Stomach (tissue), 8 donors: ENCODE measurements at regions not wholly inside any gene's neighbourhood (a gene's known extent, or its start where the extent isn't known, plus 50 kb on each side); places are given as distances from the start of the nearest gene placed in this dataset.

Experiments
- DNase-seq, 2 donors: peaks; one replicate each; pipeline versions ENCODE4 v3.0.0 to v3.0.0-alpha.2; 2013 to 2019
- H3K27ac ChIP-seq, 5 donors: fragments of 200-600 bp in 4 of 5; sonication (generic) in 4 of 5; one replicate each; pipeline ENCODE4 v1.5.1; 2013 to 2019; ENCODE audit warnings: mild to moderate bottlenecking in 1 of 5, moderate library complexity in 1 of 5
- H3K27me3 ChIP-seq, 3 donors: fragments of 200-600 bp; sonication (generic); one replicate each; pipeline ENCODE4 v1.5.1; 2017 to 2019; ENCODE audit warnings: mixed run types in 1 of 3
- H3K36me3 ChIP-seq, 4 donors: fragments of 200-600 bp; sonication (generic); 1 replicate in 3 of 4; 2 replicates in 1 of 4; pipeline ENCODE4 v1.5.1; 2016 to 2019
- H3K4me1 ChIP-seq, 4 donors: fragments of 200-600 bp; sonication (generic); one replicate each; pipeline ENCODE4 v1.5.1; 2016 to 2019
- H3K4me3 ChIP-seq, 4 donors: fragments of 200-600 bp; sonication (generic) in 3 of 4; one replicate each; pipeline ENCODE4 v1.5.1; 2016 to 2019; ENCODE audit warnings: mild to moderate bottlenecking in 1 of 4
- H3K9me3 ChIP-seq, 4 donors: fragments of 200-600 bp; sonication (generic); one replicate each; pipeline ENCODE4 v1.5.1; 2016 to 2019
- EP300 ChIP-seq: sonication (generic); formaldehyde crosslinking; IDR thresholded peaks from one replicate; pipeline ENCODE4 v1.6.1; 2017; ENCODE audit warnings: antibody characterized with exemption
- POLR2A ChIP-seq, 4 donors: fragments of 450-650 bp; IDR thresholded peaks; one replicate each; pipeline ENCODE4 v1.6.1; 2016; ENCODE audit warnings: antibody characterized with exemption in 4 of 4, control low read depth in 2 of 4, mild to moderate bottlenecking in 1 of 4, moderate library complexity in 1 of 4
- POLR2AphosphoS5 ChIP-seq, 3 donors: sonication (generic); formaldehyde crosslinking; IDR thresholded peaks; one replicate each; pipeline ENCODE4 v1.6.1; 2016; ENCODE audit warnings: antibody characterized with exemption in 3 of 3
- WGBS, 5 donors: extraction: QIAGEN DNeasy Blood & Tissue Kit in 3 of 5; methylation state at CpG; one replicate each; pipeline versions ENCODE4 v1.1.5 to v1.1.7; 2013 to 2018; 5-methylcytosine and 5-hydroxymethylcytosine counted together
- intact Hi-C: fragments of 100-400 bp; cut with DNase I; formaldehyde crosslinking; loops from one replicate; pipeline ENCODE4 v1.15.1; 2023; ENCODE audit warnings: low total_unique reads
- TF ChIP-seq, protein P1 (sequence below), 7 experiments: fragments of 450-650 bp in 4 of 7; fragments of 200-600 bp in 3 of 7; sonication (generic) in 3 of 7; IDR thresholded peaks; one replicate each; pipeline ENCODE4 v1.5.1; 2016 to 2019; ENCODE audit warnings: antibody characterized with exemption in 7 of 7, control low read depth in 2 of 7, mild to moderate bottlenecking in 1 of 7
- donor health status: healthy with polysubstance abuse.
- donor health status: Bipolar disorder and iron deficiency.
- donor health status: healthy.

DNA sequence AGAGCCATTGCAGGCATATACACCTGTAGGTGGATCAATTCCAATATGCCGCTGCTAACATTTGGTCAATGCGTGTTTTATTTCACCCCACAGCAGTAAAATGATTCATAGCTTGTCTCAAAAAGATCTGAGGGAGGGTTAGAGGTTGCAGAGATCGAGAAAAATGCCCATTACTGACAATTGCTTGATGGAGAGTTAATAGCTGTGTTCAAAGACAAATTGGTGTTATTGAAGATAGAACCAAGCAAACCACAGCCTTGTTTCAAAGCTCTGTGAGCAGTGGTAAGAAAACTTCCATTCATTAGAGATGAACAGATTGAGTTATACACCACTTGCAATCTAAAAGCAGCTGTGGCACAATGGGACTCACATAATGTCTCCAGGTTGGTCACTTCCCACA is 95.4 kb downstream of the KCNE4 start:
- WGBS, 5 donors, result 77 to 87% (median 81%) methylated on average over 3 of the region's 3 CpGs
- DNase-seq, result no peak
- intact Hi-C loops, result no loop called here
- H3K27me3 ChIP-seq, result no peaks in the 10 kb centered on the region
- no peak overlapping the region for H3K27ac ChIP-seq
- no peak overlapping the region for H3K4me3 ChIP-seq
- no peaks in the 10 kb centered on the region for H3K4me1 ChIP-seq
- H3K36me3 ChIP-seq, result no peaks in the 10 kb centered on the region
- TF ChIP-seq EP300, result no peak
- TF ChIP-seq, protein P1, sequence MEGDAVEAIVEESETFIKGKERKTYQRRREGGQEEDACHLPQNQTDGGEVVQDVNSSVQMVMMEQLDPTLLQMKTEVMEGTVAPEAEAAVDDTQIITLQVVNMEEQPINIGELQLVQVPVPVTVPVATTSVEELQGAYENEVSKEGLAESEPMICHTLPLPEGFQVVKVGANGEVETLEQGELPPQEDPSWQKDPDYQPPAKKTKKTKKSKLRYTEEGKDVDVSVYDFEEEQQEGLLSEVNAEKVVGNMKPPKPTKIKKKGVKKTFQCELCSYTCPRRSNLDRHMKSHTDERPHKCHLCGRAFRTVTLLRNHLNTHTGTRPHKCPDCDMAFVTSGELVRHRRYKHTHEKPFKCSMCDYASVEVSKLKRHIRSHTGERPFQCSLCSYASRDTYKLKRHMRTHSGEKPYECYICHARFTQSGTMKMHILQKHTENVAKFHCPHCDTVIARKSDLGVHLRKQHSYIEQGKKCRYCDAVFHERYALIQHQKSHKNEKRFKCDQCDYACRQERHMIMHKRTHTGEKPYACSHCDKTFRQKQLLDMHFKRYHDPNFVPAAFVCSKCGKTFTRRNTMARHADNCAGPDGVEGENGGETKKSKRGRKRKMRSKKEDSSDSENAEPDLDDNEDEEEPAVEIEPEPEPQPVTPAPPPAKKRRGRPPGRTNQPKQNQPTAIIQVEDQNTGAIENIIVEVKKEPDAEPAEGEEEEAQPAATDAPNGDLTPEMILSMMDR (IDR thresholded peaks at IDR 0.05), result no peak
- no peak for TF ChIP-seq POLR2A (IDR thresholded peaks at IDR 0.05)
- TF ChIP-seq POLR2AphosphoS5 (IDR thresholded peaks at IDR 0.05), result no peak
- no peaks in the 10 kb centered on the region for H3K9me3 ChIP-seq

DNA sequence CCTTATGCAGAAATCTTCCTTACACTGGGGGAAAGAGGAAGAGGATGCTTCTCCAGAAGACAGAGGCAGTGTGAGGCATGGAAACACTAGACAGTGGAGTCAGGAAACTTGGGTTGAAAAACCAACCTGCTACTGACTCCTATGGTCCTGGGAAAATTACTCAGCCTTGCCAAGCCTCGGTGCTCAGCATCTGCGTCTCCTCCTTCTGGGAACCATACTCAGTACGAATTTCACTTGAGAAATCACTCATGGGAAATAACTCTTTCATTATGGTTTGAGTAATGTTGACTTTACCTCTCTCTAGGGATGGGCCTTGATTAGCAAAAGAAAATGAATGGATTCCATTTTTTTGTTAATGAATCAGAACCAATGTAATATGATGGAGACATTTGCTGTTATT is 96.5 kb downstream of the KCNE4 start:
- TF ChIP-seq EP300, result no peak
- no peak for TF ChIP-seq POLR2AphosphoS5 (IDR thresholded peaks at IDR 0.05)
- no peak for TF ChIP-seq POLR2A (IDR thresholded peaks at IDR 0.05)
- TF ChIP-seq, protein P1 (IDR thresholded peaks at IDR 0.05), result no peak
- Histone ChIP-seq H3K27ac (no peak overlapping the region), H3K4me1 (no peaks in the 10 kb centered on the region), H3K36me3 (no peaks in the 10 kb centered on the region), H3K4me3 (no peak overlapping the region), H3K9me3 (no peaks in the 10 kb centered on the region), H3K27me3 (no peaks in the 10 kb centered on the region)
- intact Hi-C loops, result no loop called here
- no peak for DNase-seq
- 81 to 87% (median 84%) methylated on average over 3 of the region's 3 CpGs for WGBS, 5 donors

DNA sequence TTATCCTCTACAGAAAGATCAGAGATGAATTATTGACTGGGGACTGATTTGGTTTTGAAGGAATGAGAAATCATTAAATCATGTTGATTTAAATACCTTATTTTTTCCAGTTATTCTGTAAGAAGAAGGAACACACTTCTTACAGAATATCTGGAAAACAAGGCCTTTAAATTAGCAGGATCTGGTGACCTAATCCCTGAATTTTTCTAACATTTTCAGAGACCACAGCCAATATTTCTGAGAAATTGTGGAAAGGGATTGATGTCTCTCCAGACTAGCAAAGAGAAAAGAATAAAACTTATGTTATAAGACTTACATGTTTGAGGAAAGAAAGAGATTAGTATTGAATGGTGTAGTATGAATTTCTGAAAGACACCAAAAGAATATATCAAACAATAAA is 104.0 kb downstream of the KCNE4 start:
- Histone ChIP-seq H3K27ac (no peak overlapping the region), H3K9me3 (no peaks in the 10 kb centered on the region), H3K4me3 (no peak overlapping the region), H3K36me3 (no peaks in the 10 kb centered on the region), H3K4me1 (no peaks in the 10 kb centered on the region), H3K27me3 (no peaks in the 10 kb centered on the region)
- intact Hi-C loops, result no loop called here
- TF ChIP-seq EP300 (no peak), POLR2A (IDR thresholded peaks at IDR 0.05) (no peak), POLR2AphosphoS5 (IDR thresholded peaks at IDR 0.05) (no peak)
- TF ChIP-seq, protein P1 (IDR thresholded peaks at IDR 0.05), result no peak
- DNase-seq, result no peak

DNA sequence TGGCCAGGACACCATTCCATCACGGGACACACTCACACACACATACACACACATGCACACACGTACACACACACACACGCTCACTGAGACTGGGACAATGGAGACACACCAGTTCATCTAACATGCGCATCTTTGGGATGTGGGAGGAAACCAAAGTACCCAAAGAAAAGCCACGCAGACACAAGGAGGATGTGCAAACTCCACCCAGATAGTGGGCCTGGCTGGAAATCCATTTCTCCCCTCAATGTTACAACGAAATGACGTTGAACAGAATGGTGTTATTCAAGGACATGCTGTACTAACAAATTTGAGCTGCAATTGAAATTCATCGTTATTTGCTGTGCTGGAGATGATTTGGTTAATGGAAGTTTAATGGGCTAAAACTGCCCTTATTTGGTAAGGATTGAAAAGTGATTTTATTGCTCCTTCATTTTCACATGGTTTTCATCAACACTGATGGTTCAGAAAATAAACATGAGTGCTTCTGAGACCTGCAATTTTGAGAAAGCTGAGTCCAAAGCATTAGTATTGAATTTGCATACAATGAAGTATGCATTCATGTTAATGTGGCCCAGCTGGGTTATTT is 110.0 kb downstream of the KCNE4 start:
- 75 to 88% (median 79%) methylated on average over 8 of the region's 8 CpGs for WGBS, 5 donors
- DNase-seq, result no peak
- H3K4me1 ChIP-seq, result no peaks in the 10 kb centered on the region
- H3K27ac ChIP-seq, result no peak overlapping the region
- H3K27me3 ChIP-seq, result no peaks in the 10 kb centered on the region
- H3K36me3 ChIP-seq, result no peaks in the 10 kb centered on the region
- intact Hi-C loops, result no loop called here
- H3K4me3 ChIP-seq, result no peak overlapping the region
- TF ChIP-seq, protein P1 (IDR thresholded peaks at IDR 0.05), result no peak
- TF ChIP-seq EP300, result no peak
- TF ChIP-seq POLR2A (IDR thresholded peaks at IDR 0.05), result no peak
- TF ChIP-seq POLR2AphosphoS5 (IDR thresholded peaks at IDR 0.05), result no peak
- H3K9me3 ChIP-seq, result no peaks in the 10 kb centered on the region
